Mucosa of stomach (tissue), 1 donor: ENCODE measurements at regions not wholly inside any gene's neighbourhood (a gene's known extent, or its start where the extent isn't known, plus 50 kb on each side); places are given as distances from the start of the nearest gene placed in this dataset.
"Not testable (repeated sequence)": the region's sequence is repeated elsewhere in the genome, so short reads cannot be mapped to it uniquely, and the experiment has no call there.

ENCODE experiments used
- H3K27me3 ChIP-seq: one replicate; pipeline ENCODE4 v1.7.0; 2013; ENCODE audit warnings: mild to moderate bottlenecking, low read length; ENCODE audit not compliant: control insufficient read depth, insufficient read depth
- H3K36me3 ChIP-seq: one replicate; pipeline ENCODE4 v1.7.0; 2013; ENCODE audit warnings: low read length; ENCODE audit not compliant: control insufficient read depth, insufficient read depth
- H3K4me1 ChIP-seq: one replicate; pipeline ENCODE4 v1.7.0; 2013; ENCODE audit warnings: mild to moderate bottlenecking, low read length; ENCODE audit not compliant: control insufficient read depth, insufficient read depth
- H3K4me3 ChIP-seq: one replicate; pipeline ENCODE4 v1.7.0; 2013; ENCODE audit warnings: low read length
- H3K9ac ChIP-seq: one replicate; pipeline ENCODE4 v1.7.0; 2013; ENCODE audit warnings: mild to moderate bottlenecking, low read length, moderate library complexity
- H3K9me3 ChIP-seq: one replicate; pipeline ENCODE4 v1.7.0; 2013; ENCODE audit warnings: mild to moderate bottlenecking, low read length, moderate library complexity; ENCODE audit not compliant: control insufficient read depth
- donor health status: Pancreatic carcinoma.

DNA sequence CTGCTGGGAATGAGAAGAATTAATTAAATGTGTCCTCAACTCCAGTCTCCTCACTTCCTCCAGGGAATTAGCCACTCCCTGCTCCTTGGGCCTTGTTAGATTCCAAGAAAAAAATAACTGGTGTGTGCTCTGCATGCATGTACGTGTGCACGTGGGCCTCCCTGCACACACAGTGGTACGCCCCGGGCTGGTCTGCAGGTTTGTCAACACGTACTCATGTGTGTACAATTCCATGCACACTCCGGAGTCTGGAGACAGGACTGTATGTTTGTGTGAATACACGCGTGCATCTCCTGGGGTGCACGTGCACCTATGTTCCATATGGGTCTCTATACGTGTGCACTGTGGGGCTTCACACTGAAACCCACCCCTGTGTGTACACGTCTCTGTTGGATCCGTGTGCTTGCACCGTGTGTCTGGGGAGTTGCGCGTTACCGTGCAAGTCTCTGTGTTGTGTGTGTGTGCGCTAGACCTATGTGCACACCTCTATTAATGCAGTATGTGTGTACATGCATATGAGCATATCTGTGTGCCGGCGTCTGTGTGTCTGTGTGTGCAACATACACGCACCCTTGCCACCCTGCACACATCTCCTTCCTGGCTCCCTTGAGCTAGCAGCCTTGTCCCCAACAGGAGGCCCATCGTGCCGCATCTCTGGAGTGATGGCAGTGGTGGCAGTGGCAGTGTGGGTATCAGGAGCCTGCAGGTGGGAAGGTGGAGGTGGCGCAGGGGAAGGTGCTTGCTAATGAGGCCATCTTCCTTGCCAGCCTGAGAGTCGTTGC lies 210.1 kb downstream of the TBC1D2B start:
- Histone ChIP-seq H3K9ac (no peak overlapping the region), H3K9me3 (no peaks in the 10 kb centered on the region), H3K4me3 (no peak overlapping the region), H3K36me3 (no peaks in the 10 kb centered on the region), H3K27me3 (no peaks in the 10 kb centered on the region), H3K4me1 (no peaks in the 10 kb centered on the region)

DNA sequence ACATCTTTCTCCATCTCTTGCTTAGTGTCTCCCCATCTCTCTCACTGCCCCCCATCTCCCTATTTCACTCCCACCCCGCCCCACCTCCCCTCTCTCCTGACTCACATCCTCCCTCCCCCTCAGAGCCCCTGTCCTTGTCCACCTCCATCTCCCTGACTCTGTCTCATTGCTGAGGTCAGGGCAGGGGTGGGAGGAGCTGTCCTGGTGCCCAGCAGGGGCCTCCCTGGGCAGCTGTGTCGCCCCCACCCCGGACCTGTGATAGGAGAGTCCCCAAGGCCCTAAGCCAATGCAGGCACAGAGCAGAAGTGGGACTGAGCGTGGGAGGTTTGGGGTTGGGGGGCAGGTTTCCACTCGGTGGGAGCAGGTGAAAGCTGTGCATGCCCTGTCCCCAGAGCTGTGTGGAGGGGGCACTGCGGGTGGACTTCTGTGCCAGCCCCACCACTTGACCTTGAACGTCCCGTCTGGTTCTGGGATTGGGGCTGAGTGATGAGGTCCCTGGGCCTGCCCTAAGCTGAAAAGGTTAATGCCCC lies 210.8 kb downstream of the TBC1D2B start:
- H3K4me3 ChIP-seq, result no peak overlapping the region
- H3K9me3 ChIP-seq, result no peaks in the 10 kb centered on the region
- no peak overlapping the region for H3K9ac ChIP-seq
- H3K36me3 ChIP-seq, result no peaks in the 10 kb centered on the region
- no peaks in the 10 kb centered on the region for H3K27me3 ChIP-seq
- no peaks in the 10 kb centered on the region for H3K4me1 ChIP-seq

DNA sequence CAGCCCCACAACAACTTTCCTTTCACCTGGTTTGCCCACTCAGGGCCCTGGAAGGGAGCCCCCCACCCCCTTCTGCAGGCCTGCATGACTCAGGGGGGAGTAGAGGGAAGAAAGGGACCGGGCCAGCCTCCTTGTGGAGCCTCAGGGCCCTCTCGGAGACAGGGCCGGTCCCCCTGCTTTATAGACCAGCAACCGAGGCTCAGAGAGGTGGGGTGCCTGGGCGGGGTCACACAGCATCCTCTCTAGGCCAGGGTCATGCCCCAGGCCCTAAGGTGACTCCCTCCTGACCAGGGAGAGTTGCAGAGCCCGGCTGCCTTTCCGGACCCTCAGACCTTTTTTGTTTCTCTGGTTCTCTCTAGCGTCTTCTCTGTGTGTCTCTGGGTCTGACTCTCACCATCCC lies 211.3 kb downstream of the TBC1D2B start:
- Histone ChIP-seq H3K9me3 (no peaks in the 10 kb centered on the region), H3K4me3 (no peak overlapping the region), H3K27me3 (no peaks in the 10 kb centered on the region), H3K36me3 (no peaks in the 10 kb centered on the region), H3K9ac (no peak overlapping the region), H3K4me1 (no peaks in the 10 kb centered on the region)

DNA sequence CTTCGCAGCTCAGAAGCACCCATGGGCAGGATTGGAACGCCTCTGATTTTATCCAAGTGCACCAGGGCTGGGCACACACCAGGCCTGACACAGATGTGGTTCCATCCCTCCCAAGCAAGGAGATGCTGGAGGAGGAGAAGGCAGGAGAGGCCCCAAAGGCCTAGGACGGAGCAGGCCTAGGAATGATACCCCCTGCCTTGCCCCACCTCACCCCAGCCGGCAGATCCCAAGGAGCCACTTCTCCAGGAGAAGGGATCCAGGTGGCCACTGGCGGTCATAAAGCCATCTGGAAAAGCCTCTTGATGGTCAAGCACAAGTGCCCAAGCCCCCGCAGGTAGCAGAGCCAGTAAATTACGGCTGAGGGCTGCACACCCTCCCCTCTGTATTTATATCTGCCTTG lies 211.8 kb downstream of the TBC1D2B start:
- Histone ChIP-seq H3K4me3 (no peak overlapping the region), H3K36me3 (no peaks in the 10 kb centered on the region), H3K4me1 (no peaks in the 10 kb centered on the region), H3K9ac (no peak overlapping the region), H3K27me3 (no peaks in the 10 kb centered on the region), H3K9me3 (no peaks in the 10 kb centered on the region)

DNA sequence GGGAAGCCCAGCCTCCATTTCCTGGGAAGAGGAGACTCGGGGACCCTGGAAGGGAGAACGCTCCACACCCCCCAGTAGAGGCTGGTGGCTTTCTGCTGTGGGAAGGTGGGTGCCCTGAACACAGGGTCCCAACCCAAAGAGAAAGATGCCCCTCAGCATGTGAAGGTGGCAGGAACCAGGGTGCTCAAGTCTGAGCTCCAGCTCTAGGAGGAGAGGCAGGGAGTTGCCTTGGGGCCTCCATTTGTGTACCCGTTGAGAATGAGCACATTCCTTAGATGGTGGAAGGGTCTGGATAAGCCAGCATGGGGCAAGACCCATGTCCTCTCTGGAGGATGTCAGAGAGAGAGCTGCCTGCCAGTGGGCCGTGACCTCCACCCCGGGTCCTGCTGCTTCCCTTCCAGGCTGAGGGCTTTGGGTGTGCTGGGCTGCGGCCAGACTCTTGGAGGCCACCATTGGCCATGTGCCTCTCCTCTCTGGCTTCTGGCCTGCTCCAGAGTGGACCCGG lies 212.4 kb downstream of the TBC1D2B start:
- Histone ChIP-seq H3K4me3 (no peak overlapping the region), H3K27me3 (no peaks in the 10 kb centered on the region), H3K9ac (no peak overlapping the region), H3K36me3 (no peaks in the 10 kb centered on the region), H3K4me1 (no peaks in the 10 kb centered on the region), H3K9me3 (no peaks in the 10 kb centered on the region)

DNA sequence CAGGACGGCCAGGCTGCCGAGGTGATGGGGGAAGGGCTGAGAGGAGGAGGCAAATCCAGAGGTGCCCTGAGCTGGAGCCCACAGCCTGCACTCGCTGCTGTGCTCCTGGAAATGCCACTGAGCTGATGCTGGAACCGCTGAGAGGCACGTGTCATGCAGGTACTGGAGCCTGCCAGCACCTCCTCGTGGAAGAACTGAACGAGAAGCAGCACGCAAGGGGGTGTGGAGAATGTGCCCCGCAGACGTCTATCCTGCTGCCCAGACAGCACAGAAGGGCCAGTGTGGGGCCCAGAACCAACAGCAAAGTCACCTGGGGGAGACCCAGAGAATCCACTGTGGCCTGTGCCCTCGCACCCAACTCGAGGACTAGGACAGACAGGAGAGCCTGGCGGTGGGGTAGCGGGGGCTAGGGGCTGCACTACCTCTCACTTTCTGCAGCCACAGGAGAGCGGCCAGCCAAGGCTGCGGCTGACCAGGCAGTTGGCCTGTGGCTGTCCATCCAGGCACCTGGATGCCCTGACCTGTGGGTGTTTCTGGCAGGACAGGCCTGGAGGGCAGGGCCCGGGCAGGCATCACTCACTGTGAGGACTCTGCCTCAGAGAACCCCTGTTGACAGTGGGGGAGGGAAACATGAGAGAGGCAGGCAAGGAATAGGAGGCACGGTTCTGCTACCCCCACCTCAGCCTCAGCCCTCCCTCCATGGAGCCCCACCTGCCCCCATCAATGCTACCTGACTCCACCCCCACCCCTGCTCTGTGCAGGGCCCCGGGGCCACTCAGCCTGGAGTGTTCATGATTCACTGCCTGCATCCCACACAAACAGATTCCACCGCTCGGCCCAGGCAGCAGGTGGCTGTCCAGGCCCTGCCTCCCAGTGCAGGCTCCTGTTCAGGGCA lies 213.1 kb downstream of the TBC1D2B start:
- H3K4me1 ChIP-seq, result no peaks in the 10 kb centered on the region

DNA sequence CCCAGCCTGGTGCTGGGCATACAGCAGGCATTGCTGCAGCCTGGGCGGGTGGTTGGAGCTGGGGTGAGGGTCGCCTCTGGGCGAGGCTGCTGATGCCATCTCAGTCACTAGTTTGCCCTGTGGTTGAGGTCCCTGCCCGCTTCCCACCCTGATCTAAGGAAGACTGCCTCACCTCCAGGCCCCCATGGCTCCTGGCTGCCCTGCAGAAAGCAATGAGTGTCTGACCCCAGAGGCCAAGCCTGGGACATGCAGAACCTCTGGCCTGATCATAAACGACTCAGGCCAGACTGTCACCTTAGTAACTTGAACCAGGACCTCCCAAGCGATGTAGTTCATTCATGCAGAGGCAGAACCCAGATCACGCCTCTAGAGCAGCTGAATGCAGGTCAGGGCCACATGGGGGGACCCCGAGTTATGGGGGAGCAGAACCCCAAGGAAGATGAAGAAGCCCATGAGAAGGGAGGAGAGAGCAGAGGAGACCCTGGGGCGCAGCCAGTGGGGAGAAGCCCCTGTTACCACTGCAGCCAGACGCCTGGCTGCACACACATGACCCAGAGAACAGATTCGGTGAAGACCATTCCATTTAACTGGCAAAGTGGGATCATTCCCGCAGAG lies 213.9 kb downstream of the TBC1D2B start:
- Histone ChIP-seq H3K36me3 (no peaks in the 10 kb centered on the region), H3K9me3 (no peaks in the 10 kb centered on the region), H3K4me3 (no peak overlapping the region), H3K27me3 (peaks cover 3% of the 10 kb centered on the region), H3K4me1 (no peaks in the 10 kb centered on the region), H3K9ac (no peak overlapping the region)

More for the DNA sequence above, 213.1 kb downstream of the TBC1D2B start:
- no peaks in the 10 kb centered on the region for H3K9me3 ChIP-seq
- H3K4me3 ChIP-seq, result no peak overlapping the region
- H3K27me3 ChIP-seq, result peaks cover 3% of the 10 kb centered on the region
- H3K36me3 ChIP-seq, result no peaks in the 10 kb centered on the region
- H3K9ac ChIP-seq, result no peak overlapping the region

DNA sequence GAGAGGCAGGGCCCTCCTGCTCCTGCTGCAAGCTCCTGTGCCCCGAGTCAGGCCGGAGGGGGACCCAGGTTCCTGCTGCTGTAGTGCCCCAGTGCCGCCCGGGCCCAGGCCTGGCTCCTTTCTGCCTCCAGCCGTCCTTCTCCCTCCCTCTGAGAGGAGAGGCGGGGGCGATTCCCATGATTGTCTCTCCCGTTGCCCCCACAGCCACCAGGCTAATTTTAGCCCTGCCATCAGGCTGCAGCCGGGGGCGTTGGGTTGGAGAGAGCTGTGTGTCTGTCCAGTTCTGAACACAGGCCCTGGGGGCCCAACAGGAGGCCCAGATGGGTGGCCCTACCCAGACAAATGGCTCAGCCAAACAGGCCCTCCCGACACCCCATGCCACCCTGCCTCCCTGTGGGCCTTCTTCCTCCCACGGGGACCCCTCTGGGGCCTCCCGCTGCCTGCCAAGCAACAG lies 214.8 kb downstream of the TBC1D2B start:
- peaks cover 3% of the 10 kb centered on the region for H3K27me3 ChIP-seq
- no peaks in the 10 kb centered on the region for H3K4me1 ChIP-seq
- H3K9ac ChIP-seq, result no peak overlapping the region
- no peaks in the 10 kb centered on the region for H3K9me3 ChIP-seq
- no peak overlapping the region for H3K4me3 ChIP-seq
- H3K36me3 ChIP-seq, result no peaks in the 10 kb centered on the region

DNA sequence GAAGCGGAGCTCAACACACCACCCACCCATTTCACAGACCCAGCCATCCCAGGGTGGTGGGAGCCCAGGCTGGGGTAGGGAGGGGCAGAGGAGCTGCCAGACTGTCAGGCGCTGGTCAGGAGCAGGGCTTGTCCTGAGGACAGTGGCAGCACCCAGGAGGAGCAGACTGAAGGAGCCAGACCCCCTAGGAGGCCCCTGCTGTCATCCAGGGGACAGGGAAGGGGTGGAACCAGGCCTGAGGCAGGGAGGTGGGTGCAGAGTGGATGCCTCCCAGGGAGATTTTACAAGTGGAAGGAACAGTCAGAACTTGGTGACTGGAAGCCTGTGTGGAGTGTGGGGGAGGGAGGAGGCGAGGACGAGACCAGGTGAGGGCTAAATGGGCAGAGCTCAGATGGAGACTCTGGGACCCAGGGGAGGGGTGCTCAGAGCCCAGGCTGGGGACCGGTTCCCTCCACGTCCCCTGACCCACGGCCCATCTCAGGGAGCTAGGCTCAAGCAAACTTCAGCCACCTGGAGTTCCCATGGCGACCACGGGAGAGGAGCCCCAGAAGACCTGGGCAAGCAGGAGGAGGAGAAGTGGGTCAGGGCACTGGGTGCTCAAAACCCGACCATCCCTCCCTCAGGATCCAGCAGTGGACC lies 215.4 kb downstream of the TBC1D2B start:
- H3K4me3 ChIP-seq, H3K9ac ChIP-seq, H3K36me3 ChIP-seq, H3K4me1 ChIP-seq, H3K27me3 ChIP-seq, H3K9me3 ChIP-seq: not testable (repeated sequence)

DNA sequence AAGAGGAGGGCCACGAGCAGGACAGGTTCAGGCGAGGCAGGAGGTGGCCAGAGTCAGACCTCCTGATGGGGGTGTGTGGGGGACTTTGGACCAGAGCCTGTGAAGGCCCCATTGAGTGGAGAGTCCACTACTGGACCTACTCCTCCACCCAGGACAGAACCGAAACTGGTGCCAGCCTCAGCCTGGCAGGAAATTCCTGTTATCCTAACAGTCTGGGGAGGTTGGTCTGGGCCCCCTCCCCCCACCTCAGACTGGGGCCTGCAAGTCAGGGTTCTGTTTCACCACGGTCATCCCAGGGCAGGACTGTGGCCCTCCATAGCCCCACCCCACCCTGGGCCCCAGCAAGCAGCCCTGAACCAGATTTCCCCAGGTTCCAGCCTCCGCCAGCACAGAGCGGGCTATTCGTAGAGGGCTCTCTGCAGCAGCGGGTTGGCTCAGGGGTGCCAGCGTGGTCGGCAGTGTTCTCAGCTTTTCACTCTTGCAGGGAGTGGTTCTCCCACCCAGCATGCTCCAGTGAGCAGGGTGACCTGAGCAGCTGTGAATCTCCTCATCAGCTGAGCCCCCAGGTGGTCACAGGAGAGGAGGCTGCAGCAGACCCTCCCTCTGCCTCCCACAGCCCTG lies 217.3 kb downstream of the TBC1D2B start:
- Histone ChIP-seq H3K27me3 (peaks cover 3% of the 10 kb centered on the region), H3K36me3 (no peaks in the 10 kb centered on the region), H3K4me3 (no peak overlapping the region), H3K9ac (no peak overlapping the region), H3K9me3 (no peaks in the 10 kb centered on the region), H3K4me1 (no peaks in the 10 kb centered on the region)

DNA sequence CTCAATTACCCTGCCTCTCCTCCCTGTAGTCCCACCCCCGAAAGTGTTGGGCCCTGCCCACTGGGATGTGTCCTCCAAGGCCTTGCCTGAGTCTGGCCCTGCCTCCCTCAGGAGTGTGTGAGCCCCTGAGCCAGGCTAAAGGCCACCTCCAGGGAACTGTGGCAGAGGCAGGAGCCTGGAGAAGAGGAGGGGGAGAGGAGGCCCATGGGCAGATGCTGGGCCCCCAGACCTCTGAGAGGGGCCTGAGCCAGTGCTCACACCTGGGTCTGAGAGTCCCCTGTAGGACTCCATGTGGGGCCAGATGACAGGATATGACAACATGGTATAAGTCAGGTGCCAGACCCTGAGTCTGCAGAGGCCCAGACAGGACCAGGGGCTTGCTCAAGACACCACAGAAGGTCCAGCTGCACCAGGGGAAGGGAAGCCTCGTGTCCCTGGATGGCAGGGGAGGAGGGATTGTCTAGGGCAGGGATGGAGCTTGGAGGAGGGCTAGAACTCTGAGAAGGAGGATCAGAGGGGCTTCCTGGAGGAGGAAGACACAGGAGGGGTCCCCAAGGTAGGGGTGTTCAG lies 217.9 kb downstream of the TBC1D2B start:
- no peak overlapping the region for H3K9ac ChIP-seq

More for the DNA sequence above, 217.9 kb downstream of the TBC1D2B start:
- Histone ChIP-seq H3K36me3 (no peaks in the 10 kb centered on the region), H3K27me3 (peaks cover 3% of the 10 kb centered on the region), H3K4me1 (no peaks in the 10 kb centered on the region), H3K9me3 (no peaks in the 10 kb centered on the region), H3K4me3 (no peak overlapping the region)
